Endothelial cell of umbilical vein (primary cell): ENCODE measurements at regions not wholly inside any gene's neighbourhood (a gene's known extent, or its start where the extent isn't known, plus 50 kb on each side); places are given as distances from the start of the nearest gene placed in this dataset.
"Not testable (repeated sequence)": the region's sequence is repeated elsewhere in the genome, so short reads cannot be mapped to it uniquely, and the experiment has no call there.

Experiments used
- BruUV-seq: library from RNA; stranded (reverse); fragments of 400-500 nt; replicated peaks from 2 replicates; lab custom pipeline; 2021; lab: Mats Ljungman, UMichigan
- CTCF ChIA-PET: fragments of 300-600, 350-600 bp; sonication (Branson Sonifier 250); formaldehyde crosslinking; loops from one replicate; lab custom pipeline; 2021; ENCODE audit warnings: antibody characterized with exemption, inconsistent platforms; lab: Charles Lee
- POLR2A ChIA-PET: fragments of 300-600, 350-600 bp; sonication (Branson Sonifier 250); formaldehyde crosslinking; loops from one replicate; lab custom pipeline; 2021; ENCODE audit warnings: antibody characterized with exemption, inconsistent platforms; lab: Charles Lee
- DNase-seq: peaks from one replicate; pipeline ENCODE4 v3.0.0-alpha.2; 2011; ENCODE audit warnings: low read depth, low spot score
- FAIRE-seq: peaks from 2 replicates; lab custom pipeline; 2011; peaks lifted over from hg19 to GRCh38; lab: Jason Lieb, UNC
- H2AFZ ChIP-seq: 2 replicates; pipeline ENCODE4 v1.6.0; 2012; ENCODE audit warnings: low read depth, low read length, control low read depth, inconsistent platforms
- H3K27ac ChIP-seq: 2 replicates; pipeline ENCODE4 v1.5.1; 2011; ENCODE audit warnings: low read depth, mild to moderate bottlenecking, control low read depth, low read length, moderate library complexity; ENCODE audit not compliant: insufficient read depth
- H3K27me3 ChIP-seq, 2 experiments: 2 replicates each; pipeline versions ENCODE4 v1.6.0 to v1.6.1; 2011; ENCODE audit warnings: low read length in 2 of 2, mixed read lengths in 1 of 2; ENCODE audit not compliant: control insufficient read depth in 2 of 2, insufficient read depth in 2 of 2
- H3K36me3 ChIP-seq, 2 experiments: 2 replicates in 1 of 2; 3 replicates in 1 of 2; pipeline ENCODE4 v1.5.1; 2011; ENCODE audit warnings: low read length in 2 of 2, mild to moderate bottlenecking in 1 of 2, moderate library complexity in 1 of 2; ENCODE audit not compliant: control insufficient read depth in 2 of 2, insufficient read depth in 2 of 2; ENCODE audit errors: extremely low read depth in 1 of 2
- H3K4me1 ChIP-seq: 3 replicates; pipeline ENCODE4 v1.5.1; 2011; ENCODE audit warnings: mild to moderate bottlenecking, low read length; ENCODE audit not compliant: control insufficient read depth, insufficient read depth; ENCODE audit errors: extremely low read depth
- H3K4me2 ChIP-seq: 2 replicates; pipeline ENCODE4 v1.6.1; 2011; ENCODE audit warnings: low read length, control low read depth, mixed read lengths; ENCODE audit not compliant: insufficient read depth
- H3K4me3 ChIP-seq, 3 experiments: fragments of 200-600 bp in 1 of 3; sonication (generic), shearing (Covaris generic) in 1 of 3; replicated peaks in 1 of 3; 2 replicates each; pipeline ENCODE4 v1.5.1; 2011 to 2016; ENCODE audit warnings: control low read depth in 3 of 3, low read length in 3 of 3, mild to moderate bottlenecking in 2 of 3, inconsistent platforms in 1 of 3, low read depth in 1 of 3, moderate library complexity in 1 of 3; ENCODE audit not compliant: insufficient read depth in 1 of 3
- H3K79me2 ChIP-seq: 2 replicates; pipeline ENCODE4 v1.6.0; 2012; ENCODE audit warnings: low read length, inconsistent platforms; ENCODE audit not compliant: control insufficient read depth, insufficient read depth
- H3K9ac ChIP-seq: replicated peaks from 2 replicates; pipeline ENCODE3; 2011; ENCODE audit warnings: low read length, control low read depth; ENCODE audit not compliant: insufficient read depth; ENCODE audit errors: extremely low read depth
- H3K9me1 ChIP-seq: replicated peaks from 3 replicates; pipeline ENCODE4 v1.6.0; 2011; ENCODE audit warnings: mild to moderate bottlenecking, low read length; ENCODE audit not compliant: control insufficient read depth, insufficient read depth; ENCODE audit errors: extremely low read depth
- H3K9me3 ChIP-seq: replicated peaks from 2 replicates; pipeline ENCODE4 v1.5.1; 2012; ENCODE audit warnings: low read length, inconsistent platforms; ENCODE audit not compliant: control insufficient read depth, insufficient read depth
- H4K20me1 ChIP-seq: replicated peaks from 2 replicates; pipeline ENCODE3; 2011; ENCODE audit warnings: mild to moderate bottlenecking, low read length; ENCODE audit not compliant: control insufficient read depth, insufficient read depth; ENCODE audit errors: extremely low read depth
- CTCF ChIP-seq, 2 donors: IDR thresholded peaks; 1 replicate in 1 of 2; 2 replicates in 1 of 2; pipeline ENCODE4 v1.5.1; 2011; ENCODE audit warnings: low read length in 2 of 2, mild to moderate bottlenecking in 2 of 2, moderate library complexity in 2 of 2, control low read depth in 1 of 2, inconsistent platforms in 1 of 2, low read depth in 1 of 2; ENCODE audit not compliant: insufficient read depth in 1 of 2; ENCODE audit errors: extremely low read depth in 1 of 2
- EZH2 ChIP-seq: IDR thresholded peaks from 2 replicates; pipeline ENCODE4 v1.6.1; 2012; ENCODE audit warnings: borderline replicate concordance, low read depth, mild to moderate bottlenecking, moderate library complexity, low read length, inconsistent platforms; ENCODE audit not compliant: severe bottlenecking
- FOS ChIP-seq: IDR thresholded peaks from 2 replicates; pipeline ENCODE4 v1.6.1; 2011; ENCODE audit warnings: mild to moderate bottlenecking, low read length, moderate library complexity, borderline replicate concordance; ENCODE audit not compliant: insufficient read depth
- GATA2 ChIP-seq: IDR thresholded peaks from 2 replicates; pipeline ENCODE4 v1.7.0; 2011; ENCODE audit warnings: low read depth, mild to moderate bottlenecking, moderate library complexity, mixed read lengths, low read length; ENCODE audit not compliant: insufficient read length, insufficient read depth
- JUN ChIP-seq: IDR thresholded peaks from 2 replicates; pipeline ENCODE4 v1.6.1; 2011; ENCODE audit warnings: borderline replicate concordance, low read depth; ENCODE audit not compliant: insufficient read length, insufficient read depth
- MAX ChIP-seq: IDR thresholded peaks from 2 replicates; pipeline ENCODE4 v1.6.1; 2011; ENCODE audit not compliant: insufficient read depth, insufficient read length
- MYC ChIP-seq: IDR thresholded peaks from one replicate; pipeline ENCODE4 v1.6.1; 2011; ENCODE audit warnings: mild to moderate bottlenecking, low read depth, low read length
- POLR2A ChIP-seq: IDR thresholded peaks from 2 replicates; pipeline ENCODE4 v1.6.1; 2012; ENCODE audit warnings: low read depth, mild to moderate bottlenecking, control low read depth, low read length
- POLR2AphosphoS5 ChIP-seq: IDR thresholded peaks from 2 replicates; pipeline ENCODE4 v1.6.1; 2012; ENCODE audit warnings: low read depth, mild to moderate bottlenecking, control low read depth, low read length, moderate library complexity; ENCODE audit not compliant: insufficient read depth
- dilution Hi-C: fragments of 300-500 bp; cut with MboI; formaldehyde crosslinking; loops from one replicate; pipeline ENCODE4 v1.15.0; 2019; ENCODE audit warnings: low sequenced_read_pairs; ENCODE audit not compliant: extremely low pct_ligation_motif_present
- intact Hi-C: fragments of 100-400 bp; cut with micrococcal nuclease; formaldehyde crosslinking; loops from one replicate; pipeline ENCODE4 v1.10.0; 2022

- no peak overlapping the region for H3K4me2 ChIP-seq
- intact Hi-C loops (no loop called here), dilution Hi-C loops (no loop called here)
- no peaks in the 10 kb centered on the region for H3K27me3 ChIP-seq
- H3K36me3 ChIP-seq = no peaks in the 10 kb centered on the region
- H3K4me3 ChIP-seq = no peak overlapping the region
- DNase-seq (no peak), FAIRE-seq (no peak)
- ChIA-PET POLR2A (no interaction called here), CTCF (no interaction called here)
- H2AFZ ChIP-seq = no peak overlapping the region
- H3K79me2 ChIP-seq = no peaks in the 10 kb centered on the region
- no peaks in the 10 kb centered on the region for H3K4me1 ChIP-seq
- H3K9me1 ChIP-seq = no peaks in the 10 kb centered on the region
- no peak overlapping the region for H3K9ac ChIP-seq
- H3K9me3 ChIP-seq = no peaks in the 10 kb centered on the region
- BruUV-seq = no TSS peak
- H3K27ac ChIP-seq = no peak overlapping the region
- no peak for TF ChIP-seq JUN
- TF ChIP-seq MAX = no peak
- no peak for TF ChIP-seq FOS
- no peak for TF ChIP-seq EZH2
- TF ChIP-seq POLR2AphosphoS5 = no peak
- TF ChIP-seq GATA2 = no peak
- no peak for TF ChIP-seq POLR2A
- H4K20me1 ChIP-seq = no peaks in the 10 kb centered on the region
Measured at GRCh38 chr1:208737161-208737560, 493.0 kb upstream of the PLXNA2 start.

- H3K9me3 ChIP-seq = no peaks in the 10 kb centered on the region
- H3K4me1 ChIP-seq = no peaks in the 10 kb centered on the region
- H3K79me2 ChIP-seq = no peaks in the 10 kb centered on the region
- DNase-seq (no peak), FAIRE-seq (no peak)
- H3K4me3 ChIP-seq = no peak overlapping the region
- no peaks in the 10 kb centered on the region for H3K9me1 ChIP-seq
- no peak overlapping the region for H3K9ac ChIP-seq
- POLR2A ChIA-PET = no interaction called here
- no peak overlapping the region for H2AFZ ChIP-seq
- no peak overlapping the region for H3K4me2 ChIP-seq
- BruUV-seq = no TSS peak
- no peaks in the 10 kb centered on the region for H4K20me1 ChIP-seq
- TF ChIP-seq POLR2A (no peak), CTCF (IDR thresholded peaks at IDR 0.05; ENCODE audit: extremely low read depth in 1 of 2, insufficient read depth in 1 of 2, low read depth in 1 of 2, low read length in 2 of 2) (no peak), JUN (no peak), EZH2 (no peak), MAX (no peak), POLR2AphosphoS5 (no peak), GATA2 (no peak), MYC (no peak), FOS (no peak)
- CTCF ChIA-PET = no interaction called here
- intact Hi-C loops = no loop called here
- dilution Hi-C loops = no loop called here
- H3K36me3 ChIP-seq = no peaks in the 10 kb centered on the region
- H3K27ac ChIP-seq = no peak overlapping the region
- H3K27me3 ChIP-seq = no peaks in the 10 kb centered on the region
Measured at GRCh38 chr1:208737922-208738321, 493.7 kb upstream of the PLXNA2 start.

GRCh38 chr1:208739636-208740035 lies 495.5 kb upstream of the PLXNA2 start:
- H3K9me1 ChIP-seq, CTCF ChIA-PET, H3K27ac ChIP-seq, H3K9ac ChIP-seq, H3K4me1 ChIP-seq, POLR2A ChIA-PET, FAIRE-seq, H2AFZ ChIP-seq, H3K4me2 ChIP-seq, H3K4me3 ChIP-seq, H3K27me3 ChIP-seq, dilution Hi-C loops, H3K36me3 ChIP-seq, H3K79me2 ChIP-seq, H3K9me3 ChIP-seq, H4K20me1 ChIP-seq, BruUV-seq, intact Hi-C loops, DNase-seq: not testable (repeated sequence)
